Femur (tissue), 1 donor: ENCODE measurements at regions not wholly inside any gene's neighbourhood (a gene's known extent, or its start where the extent isn't known, plus 50 kb on each side); places are given as distances from the start of the nearest gene placed in this dataset.

Source experiments
- DNase-seq: peaks from one replicate; pipeline ENCODE4 v3.0.0-alpha.2; 2017

DNA sequence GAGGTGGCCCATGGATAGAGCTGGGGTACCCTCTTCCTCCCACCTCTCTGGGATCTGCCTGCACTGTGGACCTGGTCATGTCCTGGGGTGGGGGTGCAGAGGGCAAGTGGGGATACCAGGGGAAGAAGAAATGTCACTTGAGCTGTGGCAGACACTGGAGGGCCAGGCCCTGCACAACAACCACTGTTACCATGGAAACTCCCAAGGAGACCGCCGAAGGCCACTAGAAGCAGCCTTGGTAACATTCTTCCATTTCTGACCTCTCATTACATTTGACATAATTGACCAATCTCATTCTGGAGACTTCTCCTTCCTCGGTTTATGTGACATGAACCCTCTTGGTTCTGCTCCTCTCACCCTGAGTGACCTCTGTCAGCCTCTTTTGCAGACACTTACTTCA lies 179.9 kb upstream of the SERP2 start:
- no peak for DNase-seq

DNA sequence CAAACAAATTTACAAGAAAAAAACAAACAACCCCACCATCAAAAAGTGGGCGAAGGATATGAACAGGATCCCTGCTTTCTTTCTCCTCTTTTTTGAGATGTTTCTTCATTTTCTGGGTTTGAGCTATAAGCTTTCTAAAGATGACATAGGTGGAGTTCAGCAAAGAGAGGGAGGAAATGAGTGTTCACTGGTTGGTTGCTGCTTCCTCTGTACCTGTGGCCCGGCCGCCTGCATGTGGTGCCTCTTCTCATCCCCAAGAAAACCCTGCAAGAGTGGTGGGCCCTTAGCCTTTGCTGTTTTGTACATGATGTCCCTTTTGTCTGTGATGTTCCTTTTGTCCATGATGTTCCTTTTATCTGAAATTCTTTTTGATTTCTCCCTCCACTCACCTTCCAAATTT lies 178.4 kb upstream of the SERP2 start:
- DNase-seq = no peak

DNA sequence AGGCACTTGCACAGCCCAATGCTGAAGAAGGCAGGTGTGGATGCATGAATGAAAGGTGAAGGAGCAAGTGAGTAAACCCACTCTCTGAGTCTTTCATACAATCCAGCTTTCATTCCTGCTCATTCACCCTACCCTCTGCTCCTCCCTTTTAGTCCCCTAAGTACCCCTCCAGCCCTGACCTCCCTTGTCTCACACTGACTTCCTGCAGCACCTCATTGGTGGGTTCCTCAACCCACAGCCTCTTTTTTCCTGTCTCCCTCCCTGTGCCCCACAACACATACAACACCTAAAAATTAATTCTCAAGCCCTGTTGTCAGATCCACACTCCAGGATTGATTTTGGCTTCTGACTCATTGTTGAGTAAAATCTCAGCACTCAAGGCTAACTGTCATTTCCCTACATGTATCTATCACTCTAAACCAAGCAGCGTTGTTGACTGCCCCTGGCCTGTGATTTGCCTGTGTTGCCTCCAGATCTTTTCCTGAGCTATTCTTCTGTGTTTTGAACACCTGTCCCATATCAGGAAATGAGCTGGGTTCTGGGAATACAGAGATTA lies 177.3 kb upstream of the SERP2 start:
- DNase-seq = no peak

DNA sequence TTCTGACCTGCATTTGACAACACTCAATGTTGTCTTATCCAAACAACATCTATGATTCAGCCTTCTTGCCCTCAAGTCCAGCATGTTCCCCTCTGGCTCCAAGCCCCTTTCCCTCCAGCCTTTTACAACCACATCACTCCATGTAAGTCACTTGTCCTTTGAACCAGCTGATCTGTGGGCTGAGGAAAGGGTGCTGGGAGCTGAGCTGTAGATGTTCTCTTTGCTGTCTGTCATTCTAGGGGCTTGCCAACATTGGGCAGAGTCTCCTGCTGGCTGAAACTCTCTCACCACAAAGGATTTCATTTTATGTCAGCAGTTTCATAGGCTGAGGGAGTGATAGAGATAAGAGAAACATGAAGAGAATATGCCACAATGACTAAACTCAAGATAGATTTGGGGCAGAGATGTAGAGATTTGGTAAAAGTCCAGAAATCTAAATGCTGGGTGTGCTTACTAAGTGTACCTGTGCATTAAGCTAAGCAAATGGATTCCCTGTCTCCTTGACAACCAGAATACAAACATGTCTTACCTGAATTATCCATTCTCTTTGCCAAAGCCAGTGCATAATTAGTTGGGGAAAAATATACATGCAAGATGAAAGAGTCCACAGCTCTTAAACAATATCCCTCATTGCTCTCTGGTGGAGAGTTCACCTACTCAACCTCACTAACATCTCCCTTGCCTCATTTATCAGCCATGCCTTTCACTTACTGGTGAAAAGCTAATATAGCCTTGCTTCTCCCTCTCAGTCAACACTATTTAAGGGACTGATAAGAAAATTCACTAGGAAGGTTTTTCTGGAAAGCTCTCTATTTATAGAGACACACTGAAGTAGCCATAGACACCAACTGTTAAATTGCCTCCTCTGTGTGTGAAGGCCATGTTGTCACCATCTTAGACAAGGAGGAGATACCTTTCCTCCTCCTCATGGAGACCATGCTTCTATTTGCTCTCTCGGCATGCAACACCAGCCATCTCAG lies 175.5 kb upstream of the SERP2 start:
- no peak for DNase-seq

DNA sequence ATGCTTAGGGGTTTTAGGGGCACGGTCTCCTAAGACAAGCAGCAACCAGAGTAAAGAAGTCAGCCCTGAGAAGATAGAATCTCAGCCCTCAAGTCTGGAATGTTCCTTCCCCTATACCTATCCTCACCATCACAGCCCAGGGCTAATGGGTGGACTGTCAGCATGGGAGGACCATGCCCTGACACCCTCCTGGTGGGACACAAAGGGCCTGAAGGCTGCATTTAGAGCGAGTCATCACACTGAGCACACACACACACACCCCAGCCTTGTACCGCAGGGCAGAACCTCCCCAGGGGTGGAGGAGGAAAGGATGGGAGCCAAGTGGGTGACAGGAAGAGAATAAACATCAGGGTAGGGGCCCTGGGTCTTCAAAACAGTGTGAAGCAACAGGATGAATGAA lies 174.8 kb upstream of the SERP2 start:
- DNase-seq = no peak

DNA sequence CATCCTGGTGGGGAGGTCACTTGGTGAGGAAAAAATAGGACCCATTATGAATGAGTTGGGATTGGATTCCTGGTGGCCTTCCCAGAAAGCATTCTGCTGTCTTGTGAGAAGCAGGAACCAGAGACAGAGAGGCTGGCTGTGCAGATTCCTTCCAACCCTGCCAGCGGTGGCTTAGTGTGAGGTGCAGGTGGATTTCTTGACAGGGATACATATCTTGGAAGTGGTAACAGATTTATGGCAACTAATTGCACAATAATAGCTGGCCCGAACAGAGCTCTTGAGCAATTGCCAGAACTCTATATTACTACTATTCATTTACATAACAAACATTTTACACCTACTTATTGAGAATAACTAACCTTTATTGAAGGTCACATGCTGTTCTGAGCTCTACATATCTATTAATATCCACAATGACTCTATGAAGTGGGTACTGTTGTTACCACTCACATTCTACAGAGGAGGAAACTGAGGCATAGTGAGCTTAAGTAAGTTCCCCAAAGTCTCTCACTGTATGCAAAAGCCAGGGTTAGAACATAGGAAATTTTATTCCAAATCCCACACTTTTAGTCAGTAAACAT lies 173.9 kb upstream of the SERP2 start:
- DNase-seq = no peak

DNA sequence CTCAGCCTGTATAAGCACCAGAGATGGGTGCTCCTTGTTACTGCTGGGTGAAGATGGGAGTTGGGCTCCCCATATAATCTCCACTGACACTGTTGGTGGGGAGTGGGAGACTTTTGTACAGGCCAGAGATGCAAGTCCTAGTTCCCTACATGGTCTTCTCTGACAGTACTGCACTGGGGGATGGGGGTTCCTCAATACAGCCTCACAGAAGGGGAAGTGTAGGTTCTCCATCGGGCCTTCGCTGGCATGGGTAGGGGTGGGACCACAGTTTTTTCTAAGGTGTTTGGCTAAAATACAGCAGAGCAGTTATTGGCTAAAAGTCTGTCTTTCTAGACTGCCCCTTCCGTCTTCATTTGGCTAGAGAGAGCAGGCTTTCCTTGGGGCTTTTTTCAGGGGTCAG lies 167.2 kb upstream of the SERP2 start:
- no peak for DNase-seq

DNA sequence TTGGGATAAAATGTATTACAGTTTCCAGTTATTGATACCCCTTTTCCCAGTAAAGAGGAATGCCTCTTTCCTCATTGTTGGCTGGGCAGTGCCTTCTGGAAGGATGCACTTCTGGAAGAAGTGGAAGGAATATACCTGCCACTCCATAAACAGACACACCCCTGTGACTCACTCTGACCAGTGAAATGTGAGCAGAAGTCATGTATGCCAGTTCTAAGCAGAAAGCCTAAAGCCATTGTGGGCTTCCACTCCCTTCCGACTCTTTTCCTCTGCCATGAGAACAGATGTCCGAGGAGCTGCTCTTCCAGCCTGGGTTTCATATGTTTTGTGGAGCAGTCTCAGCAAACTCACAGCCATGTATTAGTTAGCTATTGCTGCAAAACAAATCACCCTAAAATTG lies 166.1 kb upstream of the SERP2 start:
- DNase-seq = no peak

DNA sequence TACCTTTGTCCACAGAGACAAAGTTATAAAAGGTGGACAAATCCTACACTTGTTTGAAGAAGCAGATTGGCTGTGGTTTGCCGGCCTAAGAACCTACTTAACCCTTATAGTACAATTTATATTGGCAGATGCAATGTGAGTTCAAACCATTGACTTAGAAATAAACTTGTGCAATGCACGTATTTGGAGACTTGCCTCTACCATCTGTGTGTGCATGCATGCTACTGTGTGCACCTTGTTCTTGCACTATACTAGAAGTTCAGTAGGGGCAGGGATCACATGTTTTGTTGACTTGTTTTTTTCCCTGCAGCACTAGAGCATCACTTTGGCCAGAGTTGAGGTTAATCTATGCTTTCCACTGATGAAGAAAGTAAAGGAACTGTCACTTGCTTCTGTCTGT lies 163.1 kb upstream of the SERP2 start:
- DNase-seq = no peak

DNA sequence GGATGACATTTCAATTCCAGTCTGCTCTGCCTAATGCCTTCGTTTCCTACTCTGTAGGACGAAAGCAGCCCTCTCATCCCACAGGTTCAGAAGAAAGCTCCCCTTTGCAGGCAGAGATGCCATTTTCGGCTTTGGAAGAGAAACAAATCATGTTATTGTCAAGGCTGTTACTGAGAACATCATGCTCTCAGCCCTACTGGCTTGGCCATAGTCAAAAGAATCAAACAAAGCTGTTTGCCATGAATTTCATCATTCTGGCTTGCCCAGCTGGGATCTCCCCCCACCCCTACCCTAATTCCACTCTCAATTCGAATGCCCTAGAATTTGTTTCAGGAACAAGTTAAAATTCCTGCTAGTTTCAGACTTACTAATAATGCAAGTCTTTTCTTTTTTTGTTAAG lies 162.3 kb upstream of the SERP2 start:
- DNase-seq = no peak

DNA sequence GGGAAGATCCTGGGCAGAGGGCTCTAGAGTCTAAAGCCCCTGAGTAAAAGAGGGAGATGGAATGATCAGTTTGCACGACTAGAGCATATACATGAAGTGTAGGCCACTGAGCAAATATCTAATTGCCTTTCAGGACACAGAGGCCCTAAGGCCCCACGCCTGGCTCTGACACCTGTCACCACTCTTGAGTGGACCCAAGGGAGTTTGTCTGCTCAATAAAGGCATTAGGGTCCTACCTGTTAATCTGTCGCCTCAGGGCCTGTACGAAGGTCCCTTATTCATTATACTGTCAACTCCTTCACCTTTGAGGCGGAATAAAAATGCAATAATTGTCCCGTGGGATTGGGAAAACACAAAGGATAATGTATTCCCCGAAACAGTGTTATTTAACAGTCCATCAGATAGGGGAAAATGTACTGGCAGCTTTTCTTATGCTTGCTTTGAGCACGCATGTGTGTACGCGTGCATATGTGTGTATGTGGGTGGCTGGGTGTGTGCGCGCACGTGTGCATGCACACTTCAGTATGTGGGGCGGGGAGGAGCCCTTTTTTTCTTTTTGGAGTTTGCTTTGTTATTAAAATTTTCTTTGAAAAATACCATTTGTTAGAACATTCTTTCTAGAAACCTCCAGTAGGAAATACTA lies 161.8 kb upstream of the SERP2 start:
- DNase-seq = no peak

DNA sequence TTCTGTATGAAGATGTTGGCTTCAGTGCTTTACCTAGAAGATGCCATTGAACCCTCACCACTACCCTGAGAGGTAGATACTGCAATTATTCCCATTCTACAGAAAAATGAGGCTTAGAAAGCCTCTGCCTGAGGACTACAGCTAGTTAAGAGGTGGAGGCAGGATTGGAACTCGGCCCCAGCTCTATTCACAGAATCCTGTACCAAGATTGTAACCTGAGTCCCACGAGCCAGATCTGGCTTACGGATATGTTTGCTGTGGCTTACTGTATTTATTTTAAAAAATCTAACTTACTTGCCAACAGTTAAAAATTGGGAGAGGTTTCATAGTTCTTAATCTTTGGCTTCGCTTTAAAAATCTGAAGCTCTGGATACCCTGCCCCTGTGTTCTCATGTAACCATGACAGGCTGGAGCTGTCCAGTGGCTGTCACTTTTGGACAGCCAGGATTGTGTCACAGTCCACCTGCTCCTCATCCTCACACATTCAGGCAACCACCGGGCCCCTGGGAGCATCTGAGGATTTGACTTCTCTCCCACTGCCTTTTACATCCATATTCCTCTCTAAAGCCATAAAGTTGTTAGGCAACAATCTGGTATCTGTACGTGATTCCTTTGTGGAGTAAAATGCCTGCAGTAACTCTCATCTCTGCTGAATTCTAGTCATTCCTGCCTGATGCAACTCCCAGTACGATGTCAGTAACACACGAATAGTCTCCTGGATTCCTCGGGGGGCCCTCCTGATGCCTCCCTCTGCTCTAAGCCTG lies 160.8 kb upstream of the SERP2 start:
- no peak for DNase-seq

DNA sequence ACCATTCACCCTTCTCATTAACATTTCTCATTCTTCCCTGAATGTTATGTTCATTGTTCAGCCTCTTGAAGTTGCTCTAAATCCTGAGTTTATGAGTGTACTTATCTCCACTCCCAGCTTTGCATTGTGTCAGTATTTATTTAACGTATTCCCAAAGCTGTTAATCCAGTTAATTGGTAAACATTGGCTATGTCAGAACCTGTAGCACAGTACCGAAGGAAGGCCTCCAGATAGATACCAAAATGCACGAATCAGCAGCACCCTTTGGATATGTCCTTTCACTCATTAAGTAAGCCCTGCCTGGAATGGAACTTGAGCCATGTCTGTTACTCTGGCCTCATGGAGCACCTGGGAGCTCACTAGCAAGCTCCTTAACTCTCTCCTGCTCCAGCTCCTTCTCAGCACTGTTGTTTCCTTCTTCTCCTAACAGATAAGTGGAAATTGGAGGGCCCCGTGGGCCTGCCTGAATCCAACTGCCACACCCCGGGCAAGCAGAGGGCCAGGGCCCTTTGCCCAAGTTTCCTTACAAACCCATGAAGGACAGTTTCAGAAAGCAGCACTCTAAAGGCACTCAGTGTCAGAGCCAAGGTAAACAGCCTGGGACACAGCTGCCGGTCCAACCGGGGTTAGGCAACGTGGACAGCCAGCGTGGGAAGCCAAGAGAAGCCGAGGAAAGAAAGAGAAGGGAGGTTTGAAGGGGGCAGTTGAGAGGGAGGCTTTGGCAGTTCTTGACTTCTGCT lies 155.0 kb upstream of the SERP2 start:
- peak; percentile 65 for DNase-seq

DNA sequence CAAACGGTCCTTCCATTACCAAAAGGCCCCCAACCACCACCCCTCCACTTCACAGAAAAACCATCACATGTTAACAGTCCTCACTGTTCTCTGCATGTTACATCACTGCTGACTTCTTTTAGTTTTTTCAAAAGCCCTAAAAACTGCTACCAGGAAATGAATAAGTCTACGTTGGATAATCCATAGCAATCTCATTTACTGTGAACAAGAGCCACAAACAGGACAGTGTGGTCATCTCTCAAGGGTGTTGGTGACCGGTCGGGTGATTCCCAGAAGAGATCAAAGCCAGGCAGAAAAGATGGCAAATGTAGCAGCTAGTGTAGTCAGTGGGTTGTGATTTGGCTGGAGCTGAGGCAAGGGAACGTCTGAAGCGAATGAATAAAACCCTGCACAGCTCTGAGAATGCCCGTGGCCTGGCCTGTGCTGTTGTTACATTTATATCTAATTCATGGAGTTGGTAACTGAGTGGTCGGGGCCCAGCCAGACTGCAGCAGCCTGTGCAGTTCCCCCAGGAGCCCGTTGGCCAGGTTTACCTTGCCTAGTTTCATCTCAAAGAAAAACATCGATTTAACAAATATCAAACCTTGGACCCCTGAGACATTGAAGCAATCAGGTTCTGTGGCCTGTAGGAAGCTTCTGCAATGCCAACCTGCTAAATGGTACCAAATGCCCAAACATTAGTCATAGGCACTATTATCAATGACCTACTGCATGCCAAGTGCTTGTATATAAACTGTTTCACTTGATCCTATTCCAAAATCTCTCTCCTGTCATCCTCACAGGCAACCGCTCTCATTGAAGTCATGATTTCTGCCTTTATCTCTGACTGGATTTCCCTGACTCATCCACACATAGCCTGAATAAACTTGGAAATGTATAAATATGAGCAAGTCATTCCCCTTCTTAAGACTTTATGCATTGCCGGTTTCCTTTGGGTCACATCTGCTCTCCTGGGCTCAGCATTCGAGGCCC lies 153.8 kb upstream of the SERP2 start:
- DNase-seq = no peak

DNA sequence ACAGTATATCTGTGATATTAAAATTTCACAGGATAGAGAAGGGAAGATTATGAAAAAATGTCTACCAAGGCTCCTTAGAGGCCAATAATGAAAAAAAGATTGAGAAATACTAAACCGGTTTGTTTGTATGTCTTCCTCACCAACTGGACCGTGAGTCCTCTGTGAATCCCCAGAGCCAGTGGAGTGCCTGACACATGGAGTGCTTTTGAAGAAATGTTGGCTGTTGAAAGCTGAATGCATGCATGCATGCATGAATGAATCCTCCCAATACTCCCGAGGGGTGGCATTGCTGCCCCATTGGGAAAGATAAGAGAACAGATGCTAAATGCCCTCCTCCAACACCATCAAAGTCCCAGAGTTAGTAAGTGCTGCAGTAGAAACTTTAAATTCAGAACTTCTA lies 152.7 kb upstream of the SERP2 start:
- no peak for DNase-seq

DNA sequence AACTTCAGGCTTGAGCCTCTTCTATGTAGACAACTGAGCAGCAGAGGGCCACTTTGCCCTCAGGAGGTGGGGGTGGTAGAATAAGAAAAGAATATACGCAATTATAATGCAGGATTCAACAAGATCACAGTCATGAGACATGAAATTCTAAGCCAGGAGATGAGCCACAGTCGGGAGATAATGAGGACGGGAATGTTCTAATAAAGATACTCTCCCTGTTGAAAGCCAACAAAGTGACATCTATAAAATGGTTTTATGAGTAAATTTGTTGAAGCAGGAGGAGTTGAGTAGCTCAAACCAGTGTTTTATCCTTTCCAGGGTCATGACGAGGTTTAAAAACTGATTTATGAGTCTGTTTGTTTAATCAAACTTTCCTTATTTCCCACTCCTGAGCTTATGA lies 152.0 kb upstream of the SERP2 start:
- no peak for DNase-seq

DNA sequence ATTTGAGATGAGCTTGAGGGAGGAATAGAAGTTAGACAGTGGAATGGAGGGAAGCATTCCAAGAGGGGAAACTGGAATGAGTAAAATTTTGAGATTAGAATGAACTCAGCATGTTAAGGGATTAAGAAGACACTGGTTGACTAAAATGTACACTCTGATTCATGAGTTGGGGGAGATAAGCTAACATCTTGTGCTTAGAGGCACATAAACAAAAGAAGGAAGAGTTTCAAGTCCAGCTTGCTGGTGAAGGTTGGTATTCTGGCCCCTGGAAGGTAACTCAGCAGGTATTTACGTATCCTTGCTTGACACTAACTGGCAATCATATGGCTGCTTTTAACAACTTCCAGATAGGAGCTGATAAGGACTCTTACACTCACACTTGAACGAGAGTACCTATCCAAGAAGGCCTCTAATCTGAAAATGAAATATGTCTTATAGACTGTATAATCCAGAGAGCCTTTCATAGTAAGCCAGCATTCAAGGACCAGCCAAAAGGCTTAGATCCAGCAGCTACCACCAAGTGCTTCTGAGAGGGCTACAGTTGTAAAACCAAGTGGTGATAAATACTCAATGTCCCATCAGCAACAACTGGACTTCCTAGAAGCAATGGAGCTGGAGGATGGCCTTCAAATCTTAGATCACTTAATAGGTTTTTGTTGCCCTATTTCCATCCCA lies 149.7 kb upstream of the SERP2 start:
- no peak for DNase-seq

DNA sequence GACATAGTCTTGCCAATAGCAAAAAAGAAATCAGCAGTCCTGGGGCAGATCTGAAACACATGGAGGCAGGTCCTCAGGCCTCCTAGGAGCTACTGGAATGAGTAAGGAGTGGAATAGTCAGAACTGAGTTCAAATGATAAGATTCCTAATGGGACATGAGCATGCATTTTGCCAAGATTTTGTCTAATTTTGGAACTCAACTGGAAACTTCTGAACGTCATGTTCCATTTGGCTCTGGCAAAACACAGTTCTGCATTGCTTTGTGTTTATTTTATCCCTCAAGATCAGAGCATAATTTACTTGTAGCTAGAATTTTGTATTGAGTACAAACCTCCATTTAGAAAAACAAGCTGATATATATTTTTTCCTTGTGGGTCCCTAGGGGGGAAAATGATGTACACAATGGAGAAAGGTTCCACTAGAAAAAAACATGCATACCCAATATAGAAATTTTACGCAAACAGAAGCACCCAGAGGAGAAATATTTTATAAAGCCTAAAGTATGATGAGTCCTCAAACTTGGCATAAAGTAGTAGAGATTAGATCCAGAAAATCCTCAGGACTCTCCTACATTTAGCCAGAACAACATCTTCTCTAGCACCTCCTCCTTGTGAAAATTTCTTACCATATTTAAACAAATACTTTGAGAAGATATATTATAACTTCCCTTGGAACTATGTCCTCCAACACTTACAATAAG lies 149.0 kb upstream of the SERP2 start:
- no peak for DNase-seq

DNA sequence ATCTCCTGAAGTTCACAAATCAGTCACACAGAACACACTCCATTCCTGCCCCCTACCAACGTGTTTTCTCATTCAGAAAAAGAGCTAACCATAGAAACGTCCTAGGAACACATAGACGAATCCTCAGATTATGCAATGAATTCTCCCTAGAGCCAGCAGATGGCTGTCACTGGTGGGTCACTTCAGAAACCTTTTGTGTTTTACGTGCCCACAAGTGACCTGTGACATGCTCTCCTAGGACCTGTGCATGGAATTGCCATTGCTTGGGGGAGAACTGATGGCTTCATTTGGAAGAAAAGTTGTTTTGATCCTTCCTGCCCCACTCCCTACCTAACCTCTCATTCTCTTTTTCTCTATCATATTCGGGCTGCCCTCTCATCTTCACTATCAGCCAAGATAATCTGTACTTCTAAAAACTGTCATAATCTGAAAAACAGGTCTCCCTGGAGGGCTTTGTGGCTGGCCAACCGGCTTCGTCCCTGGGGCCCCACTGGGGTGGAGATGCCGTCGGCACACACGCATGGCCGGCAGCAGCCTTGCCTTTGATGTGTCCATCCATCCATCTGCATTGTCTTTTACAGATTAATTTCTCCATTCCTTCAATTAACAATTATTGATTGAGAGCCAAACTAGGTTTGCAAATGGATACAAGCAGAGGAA lies 144.1 kb upstream of the SERP2 start:
- DNase-seq = no peak
